Keratinocyte (primary cell): ENCODE measurements at regions not wholly inside any gene's neighbourhood (a gene's known extent, or its start where the extent isn't known, plus 50 kb on each side); places are given as distances from the start of the nearest gene placed in this dataset.

Source experiments
- EZH2 ChIP-seq: IDR thresholded peaks from one replicate; pipeline ENCODE4 v1.6.1; 2012; ENCODE audit warnings: inconsistent platforms, mild to moderate bottlenecking, low read length, moderate library complexity
- TF ChIP-seq, protein P1 (sequence below), 3 experiments: IDR thresholded peaks in 1 of 3; conservative IDR thresholded peaks in 1 of 3; optimal IDR thresholded peaks in 1 of 3; 2 replicates in 2 of 3; 3 replicates in 1 of 3; pipeline versions ENCODE3 to v1.5.1; 2011; ENCODE audit warnings: low read length in 3 of 3, mild to moderate bottlenecking in 3 of 3, moderate library complexity in 2 of 3, control low read depth in 1 of 3, inconsistent platforms in 1 of 3; ENCODE audit not compliant: insufficient read depth in 2 of 3; ENCODE audit errors: extremely low read depth in 1 of 3

DNA sequence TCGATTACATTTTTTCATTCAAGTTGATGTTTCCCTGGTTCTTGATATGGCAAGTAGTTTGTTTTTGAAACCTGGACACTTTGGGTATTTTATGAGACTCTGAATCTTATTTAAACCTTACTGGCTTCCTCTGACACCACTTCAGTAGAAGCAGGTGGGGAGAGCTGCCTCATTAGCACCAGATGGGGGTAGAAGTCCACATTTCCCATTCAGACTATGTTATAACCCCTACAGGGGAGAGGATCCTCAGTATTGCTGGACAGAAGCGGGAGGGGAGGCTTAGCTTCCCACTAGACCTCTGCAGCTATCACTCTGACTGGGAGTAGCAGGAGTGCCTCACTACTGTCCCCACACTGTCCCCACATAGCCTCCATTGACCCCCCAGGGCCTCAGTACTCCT is 145.3 kb upstream of the SLC35G4 start:
- TF ChIP-seq, protein P1, sequence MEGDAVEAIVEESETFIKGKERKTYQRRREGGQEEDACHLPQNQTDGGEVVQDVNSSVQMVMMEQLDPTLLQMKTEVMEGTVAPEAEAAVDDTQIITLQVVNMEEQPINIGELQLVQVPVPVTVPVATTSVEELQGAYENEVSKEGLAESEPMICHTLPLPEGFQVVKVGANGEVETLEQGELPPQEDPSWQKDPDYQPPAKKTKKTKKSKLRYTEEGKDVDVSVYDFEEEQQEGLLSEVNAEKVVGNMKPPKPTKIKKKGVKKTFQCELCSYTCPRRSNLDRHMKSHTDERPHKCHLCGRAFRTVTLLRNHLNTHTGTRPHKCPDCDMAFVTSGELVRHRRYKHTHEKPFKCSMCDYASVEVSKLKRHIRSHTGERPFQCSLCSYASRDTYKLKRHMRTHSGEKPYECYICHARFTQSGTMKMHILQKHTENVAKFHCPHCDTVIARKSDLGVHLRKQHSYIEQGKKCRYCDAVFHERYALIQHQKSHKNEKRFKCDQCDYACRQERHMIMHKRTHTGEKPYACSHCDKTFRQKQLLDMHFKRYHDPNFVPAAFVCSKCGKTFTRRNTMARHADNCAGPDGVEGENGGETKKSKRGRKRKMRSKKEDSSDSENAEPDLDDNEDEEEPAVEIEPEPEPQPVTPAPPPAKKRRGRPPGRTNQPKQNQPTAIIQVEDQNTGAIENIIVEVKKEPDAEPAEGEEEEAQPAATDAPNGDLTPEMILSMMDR (optimal IDR thresholded peaks at IDR 0.05 in 1 of 3, IDR thresholded peaks at IDR 0.05 in 1 of 3, conservative IDR thresholded peaks at IDR 0.05 in 1 of 3; ENCODE audit: extremely low read depth in 1 of 3, insufficient read depth in 2 of 3, low read length in 3 of 3), result no peak
- no peak for TF ChIP-seq EZH2
